ENCODE measurements at regions not wholly inside any gene's neighbourhood (a gene's known extent, or its start where the extent isn't known, plus 50 kb on each side); places are given as distances from the start of the nearest gene placed in this dataset.

- 57 to 78% (median 72%) methylated on average over 10 to 22 of the region's 22 CpGs for WGBS, 4 donors
- TF ChIP-seq POLR2A (IDR thresholded peaks at IDR 0.05) (no peak), CTCF (IDR thresholded peaks at IDR 0.05) (no peak)
These were observed 1212.3 kb downstream of the BRD1 start for GRCh38 chr22:48615171-48616008.

GRCh38 chr22:48613566-48614200 lies 1214.0 kb downstream of the BRD1 start:
- H3K27ac ChIP-seq, result no peak overlapping the region
- no peaks in the 10 kb centered on the region for H3K4me1 ChIP-seq (replicated peaks in 1 of 2)
- no peaks in the 10 kb centered on the region for H3K9me3 ChIP-seq (replicated peaks in 1 of 3)
- no peaks in the 10 kb centered on the region for H3K36me3 ChIP-seq (replicated peaks in 1 of 2)
- no peak overlapping the region for H3K4me3 ChIP-seq
- WGBS, 4 donors, result 73 to 85% (median 81%) methylated on average over 30 to 32 of the region's 32 CpGs
- TF ChIP-seq CTCF (IDR thresholded peaks at IDR 0.05) (no peak), POLR2A (IDR thresholded peaks at IDR 0.05) (no peak)
- DNase-seq, result no peak
- intact Hi-C loops (cut with DNase I), result no loop called here
- H3K27me3 ChIP-seq, result no peaks in the 10 kb centered on the region

More at GRCh38 chr22:48615171-48616008, 1212.3 kb downstream of the BRD1 start:
- H3K36me3 ChIP-seq (replicated peaks in 1 of 2), result no peaks in the 10 kb centered on the region
- no peak for DNase-seq
- H3K9me3 ChIP-seq (replicated peaks in 1 of 3), result no peaks in the 10 kb centered on the region
- H3K27me3 ChIP-seq, result no peaks in the 10 kb centered on the region
- no peaks in the 10 kb centered on the region for H3K4me1 ChIP-seq (replicated peaks in 1 of 2)
- intact Hi-C loops (cut with DNase I), result no loop called here
- H3K4me3 ChIP-seq, result no peak overlapping the region
- H3K27ac ChIP-seq, result no peak overlapping the region

- no peak overlapping the region for H3K27ac ChIP-seq
- H3K36me3 ChIP-seq (replicated peaks in 1 of 2), result no peaks in the 10 kb centered on the region
- no peak for TF ChIP-seq POLR2A (IDR thresholded peaks at IDR 0.05)
- TF ChIP-seq CTCF (IDR thresholded peaks at IDR 0.05), result no peak
- H3K27me3 ChIP-seq, result no peaks in the 10 kb centered on the region
- intact Hi-C loops (cut with DNase I), result no loop called here
- no peaks in the 10 kb centered on the region for H3K4me1 ChIP-seq (replicated peaks in 1 of 2)
- WGBS, 4 donors, result 76 to 86% (median 81%) methylated on average over 32 to 33 of the region's 33 CpGs
- no peak for DNase-seq
- no peaks in the 10 kb centered on the region for H3K9me3 ChIP-seq (replicated peaks in 1 of 3)
- no peak overlapping the region for H3K4me3 ChIP-seq
These were observed 1215.3 kb downstream of the BRD1 start for GRCh38 chr22:48612077-48612995.

Measured in adrenal gland (tissue), 9 donors.